SKM-1 treated with dmso at 0.1 percent for 144 hours (cell line): ENCODE measurements at regions not wholly inside any gene's neighbourhood (a gene's known extent, or its start where the extent isn't known, plus 50 kb on each side); places are given as distances from the start of the nearest gene placed in this dataset.
"Not testable (repeated sequence)": the region's sequence is repeated elsewhere in the genome, so short reads cannot be mapped to it uniquely, and the experiment has no call there.

ENCODE experiments used
- DNase-seq: peaks from one replicate; lab custom pipeline; 2025; ENCODE audit not compliant: unreplicated experiment; lab: John Stamatoyannopoulos, UW

GRCh38 chr3:96319166-96319565 is 495.2 kb upstream of the EPHA6 start:
- no peak for DNase-seq

- no peak for DNase-seq
These were observed 490.3 kb upstream of the EPHA6 start for GRCh38 chr3:96324087-96324486.

GRCh38 chr3:96330795-96331194 is 483.6 kb upstream of the EPHA6 start:
- DNase-seq: no peak

GRCh38 chr3:96331341-96331740 is 483.1 kb upstream of the EPHA6 start:
- no peak for DNase-seq

GRCh38 chr3:96334779-96335178 is 479.6 kb upstream of the EPHA6 start:
- no peak for DNase-seq

GRCh38 chr3:96347289-96347688 is 467.1 kb upstream of the EPHA6 start:
- DNase-seq: no peak

GRCh38 chr3:96351598-96351997 is 462.8 kb upstream of the EPHA6 start:
- DNase-seq: not testable (repeated sequence)

GRCh38 chr3:96354106-96354505 is 460.3 kb upstream of the EPHA6 start:
- no peak for DNase-seq

- DNase-seq: no peak
These were observed 459.7 kb upstream of the EPHA6 start for GRCh38 chr3:96354742-96355141.

- DNase-seq: no peak
These were observed 453.2 kb upstream of the EPHA6 start for GRCh38 chr3:96361241-96361640.

GRCh38 chr3:96370637-96371036 is 443.8 kb upstream of the EPHA6 start:
- no peak for DNase-seq

- no peak for DNase-seq
These were observed 404.2 kb upstream of the EPHA6 start for GRCh38 chr3:96410006-96410730.

GRCh38 chr3:96416549-96417255 is 397.7 kb upstream of the EPHA6 start:
- no peak for DNase-seq

- DNase-seq: no peak
These were observed 386.3 kb upstream of the EPHA6 start for GRCh38 chr3:96428097-96428496.

- no peak for DNase-seq
These were observed 384.3 kb upstream of the EPHA6 start for GRCh38 chr3:96430079-96430478.

GRCh38 chr3:96434651-96435050 is 379.7 kb upstream of the EPHA6 start:
- DNase-seq: no peak

GRCh38 chr3:96449346-96449745 is 365.0 kb upstream of the EPHA6 start:
- DNase-seq: no peak

GRCh38 chr3:96449803-96450202 is 364.6 kb upstream of the EPHA6 start:
- no peak for DNase-seq

- no peak for DNase-seq
These were observed 363.7 kb upstream of the EPHA6 start for GRCh38 chr3:96450699-96451098.

- no peak for DNase-seq
These were observed 348.9 kb upstream of the EPHA6 start for GRCh38 chr3:96465521-96465920.

- no peak for DNase-seq
These were observed 348.0 kb upstream of the EPHA6 start for GRCh38 chr3:96466441-96466840.

- no peak for DNase-seq
These were observed 346.8 kb upstream of the EPHA6 start for GRCh38 chr3:96467639-96468038.

GRCh38 chr3:96478496-96478895 is 335.9 kb upstream of the EPHA6 start:
- DNase-seq: no peak
